ENCODE measurements at regions not wholly inside any gene's neighbourhood (a gene's known extent, or its start where the extent isn't known, plus 50 kb on each side); places are given as distances from the start of the nearest gene placed in this dataset.
"Not testable (repeated sequence)": the region's sequence is repeated elsewhere in the genome, so short reads cannot be mapped to it uniquely, and the experiment has no call there.

- H3K4me1 ChIP-seq (ENCODE audit: control insufficient read depth, insufficient read depth, low read length), result no peaks in the 10 kb centered on the region
- no peak overlapping the region for H3K4me3 ChIP-seq (ENCODE audit: low read length)
- ATAC-seq (peak in 1 of 2 donors; percentile 33), DNase-seq (no peak)
- no peaks in the 10 kb centered on the region for H3K27me3 ChIP-seq (ENCODE audit: control insufficient read depth, insufficient read depth)
- intact Hi-C loops (cut with DNase I), result no loop called here
- H3K9me3 ChIP-seq (ENCODE audit: control insufficient read depth, low read length), result no peaks in the 10 kb centered on the region
- H3K27ac ChIP-seq (ENCODE audit: low read length), result no peak overlapping the region
Measured at GRCh38 chr2:138245310-138245709, 256.3 kb upstream of the SPOPL start.

- Histone ChIP-seq H3K4me3 (ENCODE audit: low read length) (no peak overlapping the region), H3K27ac (ENCODE audit: low read length) (no peak overlapping the region), H3K9me3 (ENCODE audit: control insufficient read depth, low read length) (no peaks in the 10 kb centered on the region), H3K4me1 (ENCODE audit: control insufficient read depth, insufficient read depth, low read length) (no peaks in the 10 kb centered on the region), H3K27me3 (ENCODE audit: control insufficient read depth, insufficient read depth) (no peaks in the 10 kb centered on the region)
- intact Hi-C loops (cut with DNase I), result no loop called here
- DNase-seq (no peak), ATAC-seq (no peak)
- WGBS, result 91% methylated on average over 2 of the region's 2 CpGs
Measured at GRCh38 chr2:138247302-138247701, 254.3 kb upstream of the SPOPL start.

- no peak overlapping the region for H3K4me3 ChIP-seq (ENCODE audit: low read length)
- H3K27me3 ChIP-seq (ENCODE audit: control insufficient read depth, insufficient read depth), result no peaks in the 10 kb centered on the region
- H3K9me3 ChIP-seq (ENCODE audit: control insufficient read depth, low read length), result no peaks in the 10 kb centered on the region
- ATAC-seq, result no peak
- intact Hi-C loops (cut with DNase I), result no loop called here
- H3K27ac ChIP-seq (ENCODE audit: low read length), result no peak overlapping the region
- no peak for DNase-seq
- H3K4me1 ChIP-seq (ENCODE audit: control insufficient read depth, insufficient read depth, low read length), result no peaks in the 10 kb centered on the region
Measured at GRCh38 chr2:138249207-138249606, 252.4 kb upstream of the SPOPL start.

GRCh38 chr2:138250843-138251320 lies 250.7 kb upstream of the SPOPL start:
- WGBS, result 92% methylated on average over 2 of the region's 4 CpGs
- H3K27me3 ChIP-seq (ENCODE audit: control insufficient read depth, insufficient read depth); ATAC-seq; DNase-seq; H3K9me3 ChIP-seq (ENCODE audit: control insufficient read depth, low read length); H3K4me3 ChIP-seq (ENCODE audit: low read length); H3K4me1 ChIP-seq (ENCODE audit: control insufficient read depth, insufficient read depth, low read length); intact Hi-C loops (cut with DNase I); H3K27ac ChIP-seq (ENCODE audit: low read length): not testable (repeated sequence)

GRCh38 chr2:138252587-138252986 lies 249.0 kb upstream of the SPOPL start:
- Histone ChIP-seq H3K4me3 (ENCODE audit: low read length) (no peak overlapping the region), H3K27ac (ENCODE audit: low read length) (no peak overlapping the region), H3K9me3 (ENCODE audit: control insufficient read depth, low read length) (no peaks in the 10 kb centered on the region), H3K27me3 (ENCODE audit: control insufficient read depth, insufficient read depth) (no peaks in the 10 kb centered on the region), H3K4me1 (ENCODE audit: control insufficient read depth, insufficient read depth, low read length) (no peaks in the 10 kb centered on the region)
- 92% methylated on average over 1 of the region's 1 CpG for WGBS
- intact Hi-C loops (cut with DNase I), result no loop called here
- no peak for ATAC-seq
- DNase-seq, result no peak

GRCh38 chr2:138255670-138256069 lies 245.9 kb upstream of the SPOPL start:
- no peak for DNase-seq
- ATAC-seq, result no peak
- Histone ChIP-seq H3K9me3 (ENCODE audit: control insufficient read depth, low read length) (no peaks in the 10 kb centered on the region), H3K4me1 (ENCODE audit: control insufficient read depth, insufficient read depth, low read length) (no peaks in the 10 kb centered on the region), H3K4me3 (ENCODE audit: low read length) (no peak overlapping the region), H3K27ac (ENCODE audit: low read length) (no peak overlapping the region), H3K27me3 (ENCODE audit: control insufficient read depth, insufficient read depth) (no peaks in the 10 kb centered on the region)
- 91% methylated on average over 1 of the region's 1 CpG for WGBS
- intact Hi-C loops (cut with DNase I), result no loop called here

- no peaks in the 10 kb centered on the region for H3K4me1 ChIP-seq (ENCODE audit: control insufficient read depth, insufficient read depth, low read length)
- ATAC-seq, result no peak
- no peak overlapping the region for H3K4me3 ChIP-seq (ENCODE audit: low read length)
- H3K27me3 ChIP-seq (ENCODE audit: control insufficient read depth, insufficient read depth), result no peaks in the 10 kb centered on the region
- WGBS, result 77% methylated on average over 4 of the region's 4 CpGs
- intact Hi-C loops (cut with DNase I), result no loop called here
- H3K9me3 ChIP-seq (ENCODE audit: control insufficient read depth, low read length), result no peaks in the 10 kb centered on the region
- DNase-seq, result no peak
- H3K27ac ChIP-seq (ENCODE audit: low read length), result no peak overlapping the region
Measured at GRCh38 chr2:138267161-138267901, 234.2 kb upstream of the SPOPL start.

GRCh38 chr2:138267902-138268254 lies 233.7 kb upstream of the SPOPL start:
- Histone ChIP-seq H3K4me1 (ENCODE audit: control insufficient read depth, insufficient read depth, low read length) (no peaks in the 10 kb centered on the region), H3K27ac (ENCODE audit: low read length) (no peak overlapping the region), H3K27me3 (ENCODE audit: control insufficient read depth, insufficient read depth) (no peaks in the 10 kb centered on the region), H3K4me3 (ENCODE audit: low read length) (no peak overlapping the region), H3K9me3 (ENCODE audit: control insufficient read depth, low read length) (no peaks in the 10 kb centered on the region)
- intact Hi-C loops (cut with DNase I), result no loop called here
- ATAC-seq, result no peak
- DNase-seq, result no peak

- no peaks in the 10 kb centered on the region for H3K27me3 ChIP-seq (ENCODE audit: control insufficient read depth, insufficient read depth)
- 96% methylated on average over 1 of the region's 1 CpG for WGBS
- H3K27ac ChIP-seq (ENCODE audit: low read length), result no peak overlapping the region
- no peaks in the 10 kb centered on the region for H3K9me3 ChIP-seq (ENCODE audit: control insufficient read depth, low read length)
- intact Hi-C loops (cut with DNase I), result no loop called here
- ATAC-seq (no peak), DNase-seq (no peak)
- H3K4me1 ChIP-seq (ENCODE audit: control insufficient read depth, insufficient read depth, low read length), result no peaks in the 10 kb centered on the region
- no peak overlapping the region for H3K4me3 ChIP-seq (ENCODE audit: low read length)
Measured at GRCh38 chr2:138269765-138270164, 231.8 kb upstream of the SPOPL start.

- H3K4me3 ChIP-seq (ENCODE audit: low read length), result no peak overlapping the region
- intact Hi-C loops (cut with DNase I), result no loop called here
- WGBS, result 70% methylated on average over 7 of the region's 7 CpGs
- H3K27ac ChIP-seq (ENCODE audit: low read length), result no peak overlapping the region
- no peaks in the 10 kb centered on the region for H3K9me3 ChIP-seq (ENCODE audit: control insufficient read depth, low read length)
- H3K27me3 ChIP-seq (ENCODE audit: control insufficient read depth, insufficient read depth), result no peaks in the 10 kb centered on the region
- DNase-seq (no peak), ATAC-seq (no peak)
- no peaks in the 10 kb centered on the region for H3K4me1 ChIP-seq (ENCODE audit: control insufficient read depth, insufficient read depth, low read length)
Measured at GRCh38 chr2:138271467-138271866, 230.1 kb upstream of the SPOPL start.

- Histone ChIP-seq H3K9me3 (ENCODE audit: control insufficient read depth, low read length) (no peaks in the 10 kb centered on the region), H3K27ac (ENCODE audit: low read length) (no peak overlapping the region), H3K4me3 (ENCODE audit: low read length) (no peak overlapping the region), H3K27me3 (ENCODE audit: control insufficient read depth, insufficient read depth) (no peaks in the 10 kb centered on the region), H3K4me1 (ENCODE audit: control insufficient read depth, insufficient read depth, low read length) (no peaks in the 10 kb centered on the region)
- intact Hi-C loops (cut with DNase I), result no loop called here
- DNase-seq (no peak), ATAC-seq (no peak)
- WGBS, result 71% methylated on average over 4 of the region's 4 CpGs
Measured at GRCh38 chr2:138272524-138273195, 228.9 kb upstream of the SPOPL start.

All from right cardiac atrium (tissue), 5 donors.